ENCODE measurements at regions not wholly inside any gene's neighbourhood (a gene's known extent, or its start where the extent isn't known, plus 50 kb on each side); places are given as distances from the start of the nearest gene placed in this dataset.

- no peaks in the 10 kb centered on the region for H3K36me3 ChIP-seq (ENCODE audit: low read depth, low read length)
- BruUV-seq (replicated peaks), result no TSS peak
- no peaks in the 10 kb centered on the region for H3K9me2 ChIP-seq (replicated peaks; ENCODE audit: low read length)
- H3K79me2 ChIP-seq (ENCODE audit: low read length), result no peaks in the 10 kb centered on the region
- H3F3A ChIP-seq (ENCODE audit: low read length, unreplicated experiment), result no peaks in the 10 kb centered on the region
- no peak overlapping the region for H3K4me3 ChIP-seq (ENCODE audit: low read length)
- TF ChIP-seq CTCF (conservative IDR thresholded peaks at IDR 0.05; ENCODE audit: low read depth, low read length) (no peak), EZH2phosphoT487 (IDR thresholded peaks at IDR 0.05; ENCODE audit: borderline replicate concordance, low read length) (no peak), EZH2 (IDR thresholded peaks at IDR 0.05; ENCODE audit: low read length, unreplicated experiment) (no peak)
- H3K9ac ChIP-seq (ENCODE audit: low read length), result no peak overlapping the region
- no peak overlapping the region for H3K4me2 ChIP-seq (ENCODE audit: low read length)
- H3K27ac ChIP-seq (ENCODE audit: low read length), result no peak overlapping the region
- ChIA-PET CTCF (no interaction called here), POLR2A (ENCODE audit: unreplicated experiment) (no interaction called here)
- no peaks in the 10 kb centered on the region for H4K20me1 ChIP-seq (ENCODE audit: low read length)
- H3K9me3 ChIP-seq (ENCODE audit: low read length), result no peaks in the 10 kb centered on the region
- ATAC-seq (no peak), DNase-seq (no peak)
- no peak overlapping the region for H2AFZ ChIP-seq (ENCODE audit: low read length)
- intact Hi-C loops (cut with micrococcal nuclease), result no loop called here
- no peaks in the 10 kb centered on the region for H3K4me1 ChIP-seq (ENCODE audit: insufficient read depth, low read length)
- H3K27me3 ChIP-seq (ENCODE audit: low read length), result peaks cover 10% of the 10 kb centered on the region
Observed at GRCh38 chr10:23604613-23605012, 165.7 kb downstream of the OTUD1 start.

DNA sequence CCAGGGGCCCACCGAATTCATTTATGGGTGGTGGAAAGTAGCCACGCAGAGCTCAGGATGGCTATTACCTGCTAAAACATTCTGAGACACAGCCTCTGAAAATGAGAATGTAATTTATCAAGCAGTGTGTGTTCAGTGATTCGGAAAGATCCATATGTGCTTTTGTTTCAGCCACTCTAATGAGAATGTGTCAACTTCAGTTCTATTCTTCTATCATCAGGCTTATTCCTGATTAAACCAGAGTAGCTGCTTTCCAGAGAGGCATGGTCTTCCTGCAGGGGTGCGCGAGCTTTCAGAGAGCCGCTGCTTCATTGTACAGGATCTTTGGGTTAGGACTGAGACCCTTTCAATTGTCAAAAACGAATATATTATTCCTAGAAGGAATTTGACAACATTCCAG, 167.6 kb downstream of the OTUD1 start:
- Histone ChIP-seq H3K9me3 (ENCODE audit: low read length) (no peaks in the 10 kb centered on the region), H2AFZ (ENCODE audit: low read length) (no peak overlapping the region), H3K4me2 (ENCODE audit: low read length) (no peak overlapping the region), H3K36me3 (ENCODE audit: low read depth, low read length) (no peaks in the 10 kb centered on the region), H3F3A (ENCODE audit: low read length, unreplicated experiment) (no peaks in the 10 kb centered on the region), H3K27ac (ENCODE audit: low read length) (no peak overlapping the region), H3K4me1 (ENCODE audit: insufficient read depth, low read length) (no peaks in the 10 kb centered on the region), H3K4me3 (ENCODE audit: low read length) (no peak overlapping the region), H3K27me3 (ENCODE audit: low read length) (peaks cover 13% of the 10 kb centered on the region), H4K20me1 (ENCODE audit: low read length) (no peaks in the 10 kb centered on the region), H3K79me2 (ENCODE audit: low read length) (no peaks in the 10 kb centered on the region), H3K9me2 (replicated peaks; ENCODE audit: low read length) (no peaks in the 10 kb centered on the region), H3K9ac (ENCODE audit: low read length) (no peak overlapping the region)
- no peak for ATAC-seq
- no peak for DNase-seq
- POLR2A ChIA-PET (ENCODE audit: unreplicated experiment), result no interaction called here
- no TSS peak for BruUV-seq (replicated peaks)
- intact Hi-C loops (cut with micrococcal nuclease), result no loop called here
- CTCF ChIA-PET, result no interaction called here
- TF ChIP-seq EZH2 (IDR thresholded peaks at IDR 0.05; ENCODE audit: low read length, unreplicated experiment), result no peak
- TF ChIP-seq CTCF (conservative IDR thresholded peaks at IDR 0.05; ENCODE audit: low read depth, low read length), result no peak
- TF ChIP-seq EZH2phosphoT487 (IDR thresholded peaks at IDR 0.05; ENCODE audit: borderline replicate concordance, low read length), result no peak

- TF ChIP-seq EZH2phosphoT487 (IDR thresholded peaks at IDR 0.05; ENCODE audit: borderline replicate concordance, low read length) (no peak), CTCF (conservative IDR thresholded peaks at IDR 0.05; ENCODE audit: low read depth, low read length) (no peak)
- no peaks in the 10 kb centered on the region for H3K9me3 ChIP-seq (ENCODE audit: low read length)
- no peaks in the 10 kb centered on the region for H3K79me2 ChIP-seq (ENCODE audit: low read length)
- no peaks in the 10 kb centered on the region for H3F3A ChIP-seq (ENCODE audit: low read length, unreplicated experiment)
- peaks cover 13% of the 10 kb centered on the region for H3K27me3 ChIP-seq (ENCODE audit: low read length)
- ChIA-PET CTCF (no interaction called here), POLR2A (ENCODE audit: unreplicated experiment) (no interaction called here)
- no TSS peak for BruUV-seq (replicated peaks)
- no peak overlapping the region for H3K4me2 ChIP-seq (ENCODE audit: low read length)
- no peak overlapping the region for H3K4me3 ChIP-seq (ENCODE audit: low read length)
- no peaks in the 10 kb centered on the region for H3K4me1 ChIP-seq (ENCODE audit: insufficient read depth, low read length)
- no peak overlapping the region for H2AFZ ChIP-seq (ENCODE audit: low read length)
- intact Hi-C loops (cut with micrococcal nuclease), result no loop called here
- no peaks in the 10 kb centered on the region for H3K9me2 ChIP-seq (replicated peaks; ENCODE audit: low read length)
- H3K36me3 ChIP-seq (ENCODE audit: low read depth, low read length), result no peaks in the 10 kb centered on the region
- no peak overlapping the region for H3K9ac ChIP-seq (ENCODE audit: low read length)
- no peak for DNase-seq
- H3K27ac ChIP-seq (ENCODE audit: low read length), result no peak overlapping the region
- no peak for ATAC-seq
- no peaks in the 10 kb centered on the region for H4K20me1 ChIP-seq (ENCODE audit: low read length)
Observed at GRCh38 chr10:23608926-23609325, 170.1 kb downstream of the OTUD1 start.
